Naive thymus-derived CD4-positive, alpha-beta T cell (primary cell): ENCODE measurements at regions not wholly inside any gene's neighbourhood (a gene's known extent, or its start where the extent isn't known, plus 50 kb on each side); places are given as distances from the start of the nearest gene placed in this dataset.

Source experiments
- ATAC-seq: fragments of 150-1000 bp; cut with Tn5 transposase; 2 replicates; pipeline ENCODE4 v1.10.0; 2021; ENCODE audit warnings: mild to moderate bottlenecking, moderate library complexity
- CTCF ChIA-PET: fragments of 350-600 bp; sonication (Branson Sonifier 250); formaldehyde crosslinking; loops from one replicate; lab custom pipeline; 2021; ENCODE audit warnings: antibody characterized with exemption; lab: Charles Lee
- POLR2A ChIA-PET: fragments of 350-600 bp; sonication (Branson Sonifier 250); formaldehyde crosslinking; loops from one replicate; lab custom pipeline; 2021; ENCODE audit warnings: antibody characterized with exemption, inconsistent platforms; lab: Charles Lee
- DNase-seq, 9 donors: peaks; one replicate each; pipeline versions ENCODE4 v3.0.0 to v3.0.0-alpha.2; 2020 to 2022; ENCODE audit warnings: mixed read lengths in 1 of 9
- H3K27ac ChIP-seq: one replicate; pipeline ENCODE4 v1.7.0; 2013; ENCODE audit warnings: mild to moderate bottlenecking, low read depth, low read length, moderate library complexity
- H3K27me3 ChIP-seq, 2 donors: one replicate each; pipeline ENCODE4 v1.7.0; 2013; ENCODE audit warnings: low read length in 2 of 2, mild to moderate bottlenecking in 2 of 2, moderate library complexity in 2 of 2; ENCODE audit not compliant: control insufficient read depth in 2 of 2, insufficient read depth in 2 of 2
- H3K36me3 ChIP-seq, 3 experiments: 1 replicate in 2 of 3; 2 replicates in 1 of 3; pipeline ENCODE4 v1.7.0; 2013; ENCODE audit warnings: low read length in 3 of 3, mild to moderate bottlenecking in 3 of 3, moderate library complexity in 1 of 3; ENCODE audit not compliant: insufficient read depth in 3 of 3, control insufficient read depth in 2 of 3
- H3K4me1 ChIP-seq, 2 donors: one replicate each; pipeline ENCODE4 v1.7.0; 2013; ENCODE audit warnings: low read length in 2 of 2, mild to moderate bottlenecking in 2 of 2, moderate library complexity in 1 of 2; ENCODE audit not compliant: control insufficient read depth in 2 of 2, insufficient read depth in 2 of 2
- H3K4me3 ChIP-seq: 2 replicates; pipeline ENCODE4 v1.7.0; 2013; ENCODE audit warnings: mild to moderate bottlenecking, low read length
- H3K9me3 ChIP-seq, 3 experiments: 1 replicate in 2 of 3; 2 replicates in 1 of 3; pipeline ENCODE4 v1.7.0; 2013; ENCODE audit warnings: low read length in 3 of 3; ENCODE audit not compliant: control insufficient read depth in 2 of 3
- H3K27ac Mint-ChIP-seq, 9 donors: one replicate each; pipeline ENCODE4 v1.8.0; 2020 to 2022; ENCODE audit warnings: mixed read lengths in 9 of 9, mild to moderate bottlenecking in 8 of 9, moderate library complexity in 5 of 9, inconsistent platforms in 2 of 9
- H3K27me3 Mint-ChIP-seq, 5 donors: one replicate each; pipeline ENCODE4 v1.8.0; 2021 to 2022; ENCODE audit warnings: mixed read lengths in 5 of 5, mild to moderate bottlenecking in 1 of 5
- H3K36me3 Mint-ChIP-seq, 5 donors: one replicate each; pipeline ENCODE4 v1.8.0; 2020 to 2022; ENCODE audit warnings: mixed read lengths in 5 of 5, mild to moderate bottlenecking in 3 of 5, inconsistent platforms in 1 of 5
- H3K4me1 Mint-ChIP-seq, 7 donors: one replicate each; pipeline ENCODE4 v1.8.0; 2020 to 2022; ENCODE audit warnings: mixed read lengths in 7 of 7, mild to moderate bottlenecking in 3 of 7, inconsistent platforms in 1 of 7
- H3K4me3 Mint-ChIP-seq, 10 donors: one replicate each; pipeline ENCODE4 v1.8.0; 2020 to 2022; ENCODE audit warnings: mild to moderate bottlenecking in 10 of 10, mixed read lengths in 10 of 10, moderate library complexity in 6 of 10, inconsistent platforms in 2 of 10
- H3K9me3 Mint-ChIP-seq, 11 donors: one replicate each; pipeline ENCODE4 v1.8.0; 2020 to 2022; ENCODE audit warnings: mixed read lengths in 11 of 11, mild to moderate bottlenecking in 4 of 11, inconsistent platforms in 1 of 11, moderate library complexity in 1 of 11
- intact Hi-C, 2 donors: fragments of 100-400 bp; cut with micrococcal nuclease; formaldehyde crosslinking; loops; one replicate each; pipeline ENCODE4 v1.15.1; 2023

GRCh38 chr5:10839916-10840599 lies 79.0 kb upstream of the DAP start:
- no peaks in the 10 kb centered on the region for H3K4me1 ChIP-seq
- H3K9me3 Mint-ChIP-seq: peaks cover 0 to 21% (median 7%) of the 10 kb centered on the region in 11 donors
- H3K36me3 Mint-ChIP-seq: no peaks in the 10 kb centered on the region
- DNase-seq: no peak
- ATAC-seq: no peak
- peaks cover 1 to 33% (median 17%) of the 10 kb centered on the region in 5 donors for H3K27me3 Mint-ChIP-seq
- intact Hi-C loops: loop anchor here in 1 of 2 donors (10.0 kb wide), 1 partner anchor 825 kb away; no protein-coding TSS in a partner anchor
- H3K27ac Mint-ChIP-seq: no peak overlapping the region
- POLR2A ChIA-PET: no interaction called here
- H3K27ac ChIP-seq: no peak overlapping the region
- CTCF ChIA-PET: no interaction called here
- no peaks in the 10 kb centered on the region for H3K4me1 Mint-ChIP-seq
- no peak overlapping the region for H3K4me3 ChIP-seq
- no peaks in the 10 kb centered on the region for H3K27me3 ChIP-seq
- H3K9me3 ChIP-seq: no peaks in the 10 kb centered on the region
- no peaks in the 10 kb centered on the region for H3K36me3 ChIP-seq
- H3K4me3 Mint-ChIP-seq: no peak overlapping the region

GRCh38 chr5:10839118-10839517 lies 78.1 kb upstream of the DAP start:
- H3K4me3 ChIP-seq: no peak overlapping the region
- no peak overlapping the region for H3K4me3 Mint-ChIP-seq
- H3K36me3 Mint-ChIP-seq: no peaks in the 10 kb centered on the region
- ChIA-PET POLR2A (no interaction called here), CTCF (no interaction called here)
- H3K4me1 Mint-ChIP-seq: no peaks in the 10 kb centered on the region
- no peak for DNase-seq
- no peaks in the 10 kb centered on the region for H3K36me3 ChIP-seq
- H3K9me3 ChIP-seq: no peaks in the 10 kb centered on the region
- no peak overlapping the region for H3K27ac ChIP-seq
- no peaks in the 10 kb centered on the region for H3K27me3 ChIP-seq
- intact Hi-C loops: no loop called here
- H3K9me3 Mint-ChIP-seq: peaks cover 0 to 12% (median 0%) of the 10 kb centered on the region in 11 donors
- H3K4me1 ChIP-seq: no peaks in the 10 kb centered on the region
- H3K27me3 Mint-ChIP-seq: peaks cover 0 to 33% (median 11%) of the 10 kb centered on the region in 5 donors
- no peak for ATAC-seq
- H3K27ac Mint-ChIP-seq: no peak overlapping the region

GRCh38 chr5:10838038-10838437 lies 77.0 kb upstream of the DAP start:
- Mint-ChIP-seq H3K9me3 (peaks cover 0 to 10% (median 0%) of the 10 kb centered on the region in 11 donors), H3K27me3 (peaks cover 3 to 33% (median 11%) of the 10 kb centered on the region in 5 donors), H3K27ac (no peak overlapping the region), H3K4me1 (no peaks in the 10 kb centered on the region), H3K36me3 (no peaks in the 10 kb centered on the region), H3K4me3 (no peak overlapping the region)
- intact Hi-C loops: no loop called here
- Histone ChIP-seq H3K4me3 (no peak overlapping the region), H3K27ac (no peak overlapping the region), H3K36me3 (no peaks in the 10 kb centered on the region), H3K4me1 (no peaks in the 10 kb centered on the region), H3K9me3 (no peaks in the 10 kb centered on the region), H3K27me3 (no peaks in the 10 kb centered on the region)
- ChIA-PET POLR2A (no interaction called here), CTCF (interaction anchor here (0.6 kb wide), 1 partner anchor 140 kb away, joined by 3 read pairs; no protein-coding TSS in a partner anchor)
- DNase-seq: no peak
- ATAC-seq: no peak

GRCh38 chr5:10836986-10837385 lies 76.0 kb upstream of the DAP start:
- H3K27ac ChIP-seq: no peak overlapping the region
- H3K27me3 Mint-ChIP-seq: peaks cover 4 to 31% (median 11%) of the 10 kb centered on the region in 5 donors
- ChIA-PET POLR2A (no interaction called here), CTCF (no interaction called here)
- H3K4me3 Mint-ChIP-seq: no peak overlapping the region
- no peak for ATAC-seq
- H3K27me3 ChIP-seq: no peaks in the 10 kb centered on the region
- DNase-seq: no peak
- no peak overlapping the region for H3K4me3 ChIP-seq
- H3K36me3 Mint-ChIP-seq: no peaks in the 10 kb centered on the region
- no peaks in the 10 kb centered on the region for H3K4me1 Mint-ChIP-seq
- no peaks in the 10 kb centered on the region for H3K9me3 ChIP-seq
- no peaks in the 10 kb centered on the region for H3K36me3 ChIP-seq
- peaks cover 0 to 2% (median 0%) of the 10 kb centered on the region in 11 donors for H3K9me3 Mint-ChIP-seq
- no peaks in the 10 kb centered on the region for H3K4me1 ChIP-seq
- intact Hi-C loops: no loop called here
- no peak overlapping the region for H3K27ac Mint-ChIP-seq

- Histone ChIP-seq H3K9me3 (no peaks in the 10 kb centered on the region), H3K4me1 (no peaks in the 10 kb centered on the region), H3K4me3 (no peak overlapping the region), H3K27me3 (no peaks in the 10 kb centered on the region), H3K36me3 (no peaks in the 10 kb centered on the region), H3K27ac (no peak overlapping the region)
- ATAC-seq (no peak), DNase-seq (no peak)
- H3K27me3 Mint-ChIP-seq: peaks cover 4 to 20% (median 11%) of the 10 kb centered on the region in 5 donors
- peaks cover 0 to 1% (median 0%) of the 10 kb centered on the region in 7 donors for H3K4me1 Mint-ChIP-seq
- no peaks in the 10 kb centered on the region for H3K9me3 Mint-ChIP-seq
- POLR2A ChIA-PET: no interaction called here
- no peaks in the 10 kb centered on the region for H3K36me3 Mint-ChIP-seq
- no peak overlapping the region for H3K4me3 Mint-ChIP-seq
- intact Hi-C loops: no loop called here
- H3K27ac Mint-ChIP-seq: no peak overlapping the region
- CTCF ChIA-PET: no interaction called here
Observed at GRCh38 chr5:10834695-10835094, 73.7 kb upstream of the DAP start.

- Histone ChIP-seq H3K9me3 (no peaks in the 10 kb centered on the region), H3K27ac (no peak overlapping the region), H3K4me3 (no peak overlapping the region), H3K27me3 (no peaks in the 10 kb centered on the region), H3K36me3 (no peaks in the 10 kb centered on the region), H3K4me1 (no peaks in the 10 kb centered on the region)
- Mint-ChIP-seq H3K4me3 (no peak overlapping the region), H3K9me3 (no peaks in the 10 kb centered on the region), H3K4me1 (peaks cover 0 to 2% (median 0%) of the 10 kb centered on the region in 7 donors), H3K36me3 (no peaks in the 10 kb centered on the region), H3K27me3 (peaks cover 4 to 14% (median 5%) of the 10 kb centered on the region in 5 donors), H3K27ac (no peak overlapping the region)
- intact Hi-C loops: no loop called here
- ChIA-PET CTCF (no interaction called here), POLR2A (no interaction called here)
- ATAC-seq: no peak
- DNase-seq: no peak
Observed at GRCh38 chr5:10832987-10833386, 72.0 kb upstream of the DAP start.

- Mint-ChIP-seq H3K9me3 (no peaks in the 10 kb centered on the region), H3K4me1 (peaks cover 0 to 2% (median 0%) of the 10 kb centered on the region in 7 donors), H3K4me3 (no peak overlapping the region), H3K36me3 (no peaks in the 10 kb centered on the region), H3K27me3 (peaks cover 0 to 14% (median 5%) of the 10 kb centered on the region in 5 donors), H3K27ac (no peak overlapping the region)
- ATAC-seq (no peak), DNase-seq (no peak)
- CTCF ChIA-PET: no interaction called here
- Histone ChIP-seq H3K27me3 (no peaks in the 10 kb centered on the region), H3K9me3 (no peaks in the 10 kb centered on the region), H3K36me3 (no peaks in the 10 kb centered on the region), H3K4me1 (no peaks in the 10 kb centered on the region), H3K4me3 (no peak overlapping the region), H3K27ac (no peak overlapping the region)
- intact Hi-C loops: no loop called here
- POLR2A ChIA-PET: no interaction called here
Observed at GRCh38 chr5:10832421-10832820, 71.4 kb upstream of the DAP start.
